ENCODE measurements at regions not wholly inside any gene's neighbourhood (a gene's known extent, or its start where the extent isn't known, plus 50 kb on each side); places are given as distances from the start of the nearest gene placed in this dataset.

DNA sequence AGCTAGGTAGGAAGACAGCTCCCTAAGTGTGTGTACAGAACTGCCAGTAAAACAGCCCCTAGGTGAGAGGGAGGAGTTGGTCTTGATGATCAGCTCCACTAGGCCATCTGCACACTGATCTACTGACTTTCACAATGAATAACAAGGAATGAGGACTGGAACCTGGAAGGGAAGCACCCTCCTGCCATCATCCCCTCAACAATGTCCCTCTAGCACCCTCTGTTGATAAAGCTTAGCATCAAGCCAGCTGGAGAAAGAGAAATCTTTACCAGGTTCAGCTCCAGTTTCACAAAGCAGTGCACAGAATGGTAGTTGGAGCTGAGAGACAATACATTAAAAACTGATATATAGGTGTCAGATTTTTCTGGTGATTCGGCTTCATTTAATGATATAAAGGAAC lies 57.2 kb upstream of the IRAK1BP1 start:
- TF ChIP-seq, protein P1, sequence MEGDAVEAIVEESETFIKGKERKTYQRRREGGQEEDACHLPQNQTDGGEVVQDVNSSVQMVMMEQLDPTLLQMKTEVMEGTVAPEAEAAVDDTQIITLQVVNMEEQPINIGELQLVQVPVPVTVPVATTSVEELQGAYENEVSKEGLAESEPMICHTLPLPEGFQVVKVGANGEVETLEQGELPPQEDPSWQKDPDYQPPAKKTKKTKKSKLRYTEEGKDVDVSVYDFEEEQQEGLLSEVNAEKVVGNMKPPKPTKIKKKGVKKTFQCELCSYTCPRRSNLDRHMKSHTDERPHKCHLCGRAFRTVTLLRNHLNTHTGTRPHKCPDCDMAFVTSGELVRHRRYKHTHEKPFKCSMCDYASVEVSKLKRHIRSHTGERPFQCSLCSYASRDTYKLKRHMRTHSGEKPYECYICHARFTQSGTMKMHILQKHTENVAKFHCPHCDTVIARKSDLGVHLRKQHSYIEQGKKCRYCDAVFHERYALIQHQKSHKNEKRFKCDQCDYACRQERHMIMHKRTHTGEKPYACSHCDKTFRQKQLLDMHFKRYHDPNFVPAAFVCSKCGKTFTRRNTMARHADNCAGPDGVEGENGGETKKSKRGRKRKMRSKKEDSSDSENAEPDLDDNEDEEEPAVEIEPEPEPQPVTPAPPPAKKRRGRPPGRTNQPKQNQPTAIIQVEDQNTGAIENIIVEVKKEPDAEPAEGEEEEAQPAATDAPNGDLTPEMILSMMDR (IDR thresholded peaks at IDR 0.05): peak in 4 of 6 experiments; percentile 25 to 69 (median 56)
- TF ChIP-seq POLR2A (IDR thresholded peaks at IDR 0.05): no peak

Data from Peyer's patch (tissue), 4 donors.